Endodermal cell (in vitro differentiated cells): ENCODE measurements at regions not wholly inside any gene's neighbourhood (a gene's known extent, or its start where the extent isn't known, plus 50 kb on each side); places are given as distances from the start of the nearest gene placed in this dataset.

Source experiments
- DNase-seq: peaks from one replicate; pipeline ENCODE4 v3.0.0-alpha.2; 2017
- H3K27ac ChIP-seq: 2 replicates; pipeline ENCODE4 v1.5.1; 2013; ENCODE audit warnings: mild to moderate bottlenecking, low read depth, low read length, moderate library complexity
- H3K27me3 ChIP-seq: 2 replicates; pipeline ENCODE4 v1.6.1; 2013; ENCODE audit warnings: mild to moderate bottlenecking, low read length, moderate library complexity; ENCODE audit not compliant: insufficient read depth, control insufficient read depth, poor library complexity, severe bottlenecking
- H3K36me3 ChIP-seq: 2 replicates; pipeline ENCODE4 v1.7.0; 2013; ENCODE audit warnings: mild to moderate bottlenecking, low read length, moderate library complexity; ENCODE audit not compliant: control insufficient read depth, insufficient read depth
- H3K4me1 ChIP-seq: one replicate; pipeline ENCODE4 v1.7.0; 2013; ENCODE audit warnings: low read length; ENCODE audit not compliant: control insufficient read depth, insufficient read depth
- H3K4me3 ChIP-seq: 2 replicates; pipeline ENCODE4 v1.5.1; 2013; ENCODE audit warnings: mild to moderate bottlenecking, low read length, moderate library complexity
- H3K9ac ChIP-seq: 2 replicates; pipeline ENCODE4 v1.6.1; 2013; ENCODE audit warnings: mild to moderate bottlenecking, low read length, moderate library complexity; ENCODE audit not compliant: poor library complexity, severe bottlenecking; ENCODE audit errors: extremely low read depth
- H3K9me3 ChIP-seq: 2 replicates; pipeline ENCODE4 v1.6.1; 2013; ENCODE audit warnings: mild to moderate bottlenecking, low read length, moderate library complexity; ENCODE audit not compliant: control insufficient read depth
- H3K27ac Mint-ChIP-seq: 2 replicates; pipeline ENCODE4 v1.8.0; 2020; ENCODE audit warnings: mixed read lengths
- H3K27me3 Mint-ChIP-seq: 2 replicates; pipeline ENCODE4 v1.8.0; 2021; ENCODE audit warnings: mild to moderate bottlenecking, mixed read lengths; ENCODE audit not compliant: insufficient read depth
- H3K36me3 Mint-ChIP-seq: 2 replicates; pipeline ENCODE4 v1.8.0; 2020; ENCODE audit warnings: low read depth, mixed read lengths
- H3K4me1 Mint-ChIP-seq: 2 replicates; pipeline ENCODE4 v1.8.0; 2020; ENCODE audit warnings: mixed read lengths
- H3K4me3 Mint-ChIP-seq: 2 replicates; pipeline ENCODE4 v1.8.0; 2020; ENCODE audit warnings: mild to moderate bottlenecking, moderate library complexity, mixed read lengths
- H3K9me3 Mint-ChIP-seq: 2 replicates; pipeline ENCODE4 v1.8.0; 2020; ENCODE audit warnings: mild to moderate bottlenecking, mixed read lengths
- WGBS, 2 experiments: methylation state at CpG; one replicate each; pipeline versions ENCODE4 v1.1.5 to v1.1.7; 2013; ENCODE audit warnings: missing lambda C conversion rate in 2 of 2, mixed read lengths in 1 of 2; ENCODE audit not compliant: insufficient coverage in 1 of 2, insufficient read length in 1 of 2; 5-methylcytosine and 5-hydroxymethylcytosine counted together
- TF ChIP-seq, protein P1 (sequence below): fragments of 200-600 bp; sonication (generic); conservative IDR thresholded peaks from 2 replicates; pipeline ENCODE4 v1.5.0; 2021; ENCODE audit warnings: antibody characterized with exemption, mild to moderate bottlenecking

DNA sequence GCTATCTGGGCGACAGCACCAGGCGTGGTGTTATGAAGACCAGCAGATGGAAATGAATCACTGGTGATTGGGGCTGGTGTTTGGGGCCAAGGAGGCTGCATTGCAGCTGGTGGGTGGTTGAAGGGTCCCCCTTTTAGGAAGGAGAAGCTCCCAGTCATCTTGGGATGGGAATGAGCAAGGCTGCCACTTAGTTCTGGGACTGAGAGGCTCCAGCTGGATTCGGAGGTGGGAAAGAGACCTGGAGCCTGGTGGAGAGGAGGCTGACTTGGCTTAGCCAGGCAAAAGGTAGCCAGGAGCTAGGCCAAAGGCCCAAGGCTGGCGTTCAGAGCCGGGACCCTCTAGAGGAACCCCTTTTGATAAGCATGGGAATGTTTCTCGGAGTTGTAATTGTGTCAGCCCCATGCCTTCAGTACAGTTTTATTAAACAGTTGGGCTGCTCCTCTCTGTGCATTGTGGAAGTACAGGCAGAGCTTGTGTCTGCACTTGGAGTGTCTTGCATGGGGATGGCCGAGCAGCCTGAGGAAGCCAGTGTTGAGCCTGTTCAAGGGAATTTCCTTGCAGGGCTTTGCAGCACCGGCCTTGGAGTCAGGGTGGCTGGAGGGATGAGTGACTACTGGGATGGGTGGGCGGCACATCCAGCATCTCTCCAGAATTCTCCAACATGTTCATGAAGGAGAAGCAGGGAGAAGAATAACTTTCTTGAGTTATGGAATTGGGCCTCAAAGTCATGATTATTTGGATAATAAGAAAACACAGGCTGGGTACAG is 234.9 kb downstream of the BAMBI start:
- TF ChIP-seq, protein P1, sequence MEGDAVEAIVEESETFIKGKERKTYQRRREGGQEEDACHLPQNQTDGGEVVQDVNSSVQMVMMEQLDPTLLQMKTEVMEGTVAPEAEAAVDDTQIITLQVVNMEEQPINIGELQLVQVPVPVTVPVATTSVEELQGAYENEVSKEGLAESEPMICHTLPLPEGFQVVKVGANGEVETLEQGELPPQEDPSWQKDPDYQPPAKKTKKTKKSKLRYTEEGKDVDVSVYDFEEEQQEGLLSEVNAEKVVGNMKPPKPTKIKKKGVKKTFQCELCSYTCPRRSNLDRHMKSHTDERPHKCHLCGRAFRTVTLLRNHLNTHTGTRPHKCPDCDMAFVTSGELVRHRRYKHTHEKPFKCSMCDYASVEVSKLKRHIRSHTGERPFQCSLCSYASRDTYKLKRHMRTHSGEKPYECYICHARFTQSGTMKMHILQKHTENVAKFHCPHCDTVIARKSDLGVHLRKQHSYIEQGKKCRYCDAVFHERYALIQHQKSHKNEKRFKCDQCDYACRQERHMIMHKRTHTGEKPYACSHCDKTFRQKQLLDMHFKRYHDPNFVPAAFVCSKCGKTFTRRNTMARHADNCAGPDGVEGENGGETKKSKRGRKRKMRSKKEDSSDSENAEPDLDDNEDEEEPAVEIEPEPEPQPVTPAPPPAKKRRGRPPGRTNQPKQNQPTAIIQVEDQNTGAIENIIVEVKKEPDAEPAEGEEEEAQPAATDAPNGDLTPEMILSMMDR = no peak
- no peaks in the 10 kb centered on the region for H3K36me3 Mint-ChIP-seq
- peaks cover 5% of the 10 kb centered on the region for H3K4me1 Mint-ChIP-seq
- Histone ChIP-seq H3K36me3 (no peaks in the 10 kb centered on the region), H3K4me3 (no peak overlapping the region), H3K27me3 (no peaks in the 10 kb centered on the region), H3K9me3 (no peaks in the 10 kb centered on the region), H3K27ac (no peak overlapping the region), H3K4me1 (no peaks in the 10 kb centered on the region), H3K9ac (no peak overlapping the region)
- no peak for DNase-seq
- H3K27me3 Mint-ChIP-seq = no peaks in the 10 kb centered on the region
- H3K9me3 Mint-ChIP-seq = no peaks in the 10 kb centered on the region
- 90 to 100% methylated on average over 6 to 9 of the region's 9 CpGs for WGBS, 2 experiments
- H3K27ac Mint-ChIP-seq = no peak overlapping the region
- no peak overlapping the region for H3K4me3 Mint-ChIP-seq

DNA sequence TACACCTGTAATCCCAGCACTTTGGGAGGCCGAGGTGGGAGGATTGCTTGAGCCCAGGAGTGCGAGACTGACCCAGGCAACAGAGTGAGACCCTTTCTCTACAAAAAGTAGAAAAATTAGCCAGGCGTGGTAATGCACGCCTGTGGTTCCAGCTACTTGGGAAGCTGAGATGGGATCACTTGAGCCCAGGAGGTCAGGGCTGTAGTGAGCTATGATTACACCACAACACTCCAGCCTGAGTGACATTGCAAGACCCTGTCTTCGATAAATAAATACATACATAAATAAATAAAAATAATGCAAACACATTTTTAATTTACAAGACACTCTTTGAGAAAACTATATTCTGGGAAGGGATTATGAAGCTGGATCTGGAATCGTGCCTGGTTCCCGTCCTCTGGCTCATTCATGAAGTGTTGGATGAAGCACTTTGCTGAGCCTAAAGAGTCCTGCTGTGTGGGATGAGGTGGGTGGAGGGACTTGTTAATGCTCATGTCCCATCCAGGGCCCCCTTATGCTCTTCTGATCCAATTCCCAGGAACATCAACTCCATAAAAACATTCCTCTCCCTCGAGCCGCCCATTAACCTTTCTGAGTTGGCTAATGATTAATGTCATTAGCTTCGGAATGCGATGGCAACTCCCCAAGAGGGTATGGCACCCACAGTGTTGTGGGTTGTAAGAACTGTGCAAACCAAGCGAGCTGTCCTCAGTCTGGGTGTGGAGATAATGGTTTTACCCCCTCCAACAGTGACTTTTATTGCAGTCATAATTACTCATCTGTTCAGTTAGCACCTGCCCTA is 236.3 kb downstream of the BAMBI start:
- Histone ChIP-seq H3K4me1 (no peaks in the 10 kb centered on the region), H3K4me3 (no peak overlapping the region), H3K27ac (no peak overlapping the region), H3K9me3 (no peaks in the 10 kb centered on the region), H3K9ac (no peak overlapping the region), H3K27me3 (no peaks in the 10 kb centered on the region), H3K36me3 (no peaks in the 10 kb centered on the region)
- TF ChIP-seq, protein P1 = no peak
- peaks cover 5% of the 10 kb centered on the region for H3K4me1 Mint-ChIP-seq
- no peak overlapping the region for H3K27ac Mint-ChIP-seq
- no peaks in the 10 kb centered on the region for H3K27me3 Mint-ChIP-seq
- no peak overlapping the region for H3K4me3 Mint-ChIP-seq
- no peaks in the 10 kb centered on the region for H3K36me3 Mint-ChIP-seq
- no peaks in the 10 kb centered on the region for H3K9me3 Mint-ChIP-seq
- 94% methylated on average over 6 to 12 of the region's 12 CpGs for WGBS, 2 experiments
- DNase-seq = no peak

DNA sequence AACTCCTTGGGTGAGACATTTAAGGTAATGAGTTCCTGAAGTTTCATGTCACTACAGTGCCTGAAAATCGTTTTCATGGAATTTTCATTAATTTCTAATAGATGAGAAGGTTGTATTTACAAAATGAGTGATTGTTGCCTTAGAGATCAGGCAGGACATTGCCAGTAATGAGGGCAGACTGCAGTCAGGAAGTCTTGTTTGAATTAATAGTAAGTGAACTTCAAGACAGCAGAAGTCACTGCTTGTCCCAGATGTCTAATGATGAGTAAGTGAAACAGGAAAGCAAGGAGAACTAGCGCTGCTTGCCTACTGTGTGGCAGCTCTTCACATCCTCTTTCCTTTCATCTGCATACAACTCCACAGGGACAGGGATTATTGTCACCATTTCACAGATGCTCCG is 237.4 kb downstream of the BAMBI start:
- Mint-ChIP-seq H3K27me3 (no peaks in the 10 kb centered on the region), H3K27ac (no peak overlapping the region), H3K9me3 (no peaks in the 10 kb centered on the region), H3K4me3 (no peak overlapping the region), H3K36me3 (no peaks in the 10 kb centered on the region), H3K4me1 (peaks cover 5% of the 10 kb centered on the region)
- TF ChIP-seq, protein P1 = no peak
- Histone ChIP-seq H3K36me3 (no peaks in the 10 kb centered on the region), H3K27me3 (no peaks in the 10 kb centered on the region), H3K9me3 (no peaks in the 10 kb centered on the region), H3K9ac (no peak overlapping the region), H3K4me1 (no peaks in the 10 kb centered on the region), H3K4me3 (no peak overlapping the region), H3K27ac (no peak overlapping the region)
- DNase-seq = no peak
- 83 to 87% methylated on average over 3 of the region's 3 CpGs for WGBS, 2 experiments
